Gastrocnemius medialis (tissue), 4 donors: ENCODE measurements at regions not wholly inside any gene's neighbourhood (a gene's known extent, or its start where the extent isn't known, plus 50 kb on each side); places are given as distances from the start of the nearest gene placed in this dataset.

Source experiments
- ATAC-seq, 2 donors: fragments of 150-250 bp; one replicate each; pipeline ENCODE4 v1.9.1; 2016
- DNase-seq, 2 donors: peaks; one replicate each; pipeline ENCODE4 v3.0.0-alpha.2; 2019
- H3K27ac ChIP-seq, 4 donors: fragments of 200-600 bp; sonication (generic); 1 replicate in 1 of 4; 2 replicates in 3 of 4; pipeline ENCODE4 v1.5.1; 2016 to 2018; ENCODE audit warnings: mild to moderate bottlenecking in 2 of 4, moderate library complexity in 1 of 4
- H3K27me3 ChIP-seq, 3 donors: fragments of 200-600 bp; sonication (generic) in 2 of 3; 1 replicate in 1 of 3; 2 replicates in 2 of 3; pipeline versions ENCODE4 v1.5.1 to v1.6.0; 2016 to 2019; ENCODE audit warnings: mild to moderate bottlenecking in 1 of 3, moderate library complexity in 1 of 3
- H3K36me3 ChIP-seq, 2 donors: fragments of 200-600 bp; sonication (generic) in 1 of 2; one replicate each; pipeline ENCODE4 v1.5.1; 2017 to 2018
- H3K4me1 ChIP-seq, 2 donors: fragments of 200-600 bp; sonication (generic) in 1 of 2; one replicate each; pipeline ENCODE4 v1.5.1; 2016 to 2017; ENCODE audit warnings: mild to moderate bottlenecking in 2 of 2
- H3K4me3 ChIP-seq, 4 donors: fragments of 200-600 bp; sonication (generic) in 3 of 4; 1 replicate in 1 of 4; 2 replicates in 3 of 4; pipeline ENCODE4 v1.5.1; 2016 to 2019; ENCODE audit warnings: mild to moderate bottlenecking in 2 of 4
- H3K9me3 ChIP-seq, 3 donors: fragments of 200-600 bp; sonication (generic) in 2 of 3; 1 replicate in 1 of 3; 2 replicates in 2 of 3; pipeline ENCODE4 v1.5.1; 2016 to 2019
- POLR2A ChIP-seq, 2 donors: fragments of 450-650 bp; IDR thresholded peaks; one replicate each; pipeline ENCODE4 v1.6.1; 2017; ENCODE audit warnings: antibody characterized with exemption in 2 of 2, mild to moderate bottlenecking in 2 of 2, moderate library complexity in 2 of 2
- in situ Hi-C, 4 donors: fragments of 200-750 bp; cut with MboI; loops; one replicate each; pipeline versions ENCODE4 v1.15.0 to v1.8.0; 2017; ENCODE audit warnings: low sequenced_read_pairs in 4 of 4
- intact Hi-C: fragments of 100-400 bp; cut with DNase I; formaldehyde crosslinking; loops from one replicate; pipeline ENCODE4 v1.15.1; 2023; ENCODE audit warnings: low total_unique reads
- TF ChIP-seq, protein P1 (sequence below), 5 experiments: fragments of 450-650 bp in 3 of 5; fragments of 200-600 bp in 2 of 5; sonication (generic) in 2 of 5; IDR thresholded peaks in 4 of 5; conservative IDR thresholded peaks in 1 of 5; 1 replicate in 4 of 5; 2 replicates in 1 of 5; pipeline ENCODE4 v1.5.1; 2016 to 2019; ENCODE audit warnings: antibody characterized with exemption in 5 of 5, mild to moderate bottlenecking in 3 of 5, moderate library complexity in 3 of 5

DNA sequence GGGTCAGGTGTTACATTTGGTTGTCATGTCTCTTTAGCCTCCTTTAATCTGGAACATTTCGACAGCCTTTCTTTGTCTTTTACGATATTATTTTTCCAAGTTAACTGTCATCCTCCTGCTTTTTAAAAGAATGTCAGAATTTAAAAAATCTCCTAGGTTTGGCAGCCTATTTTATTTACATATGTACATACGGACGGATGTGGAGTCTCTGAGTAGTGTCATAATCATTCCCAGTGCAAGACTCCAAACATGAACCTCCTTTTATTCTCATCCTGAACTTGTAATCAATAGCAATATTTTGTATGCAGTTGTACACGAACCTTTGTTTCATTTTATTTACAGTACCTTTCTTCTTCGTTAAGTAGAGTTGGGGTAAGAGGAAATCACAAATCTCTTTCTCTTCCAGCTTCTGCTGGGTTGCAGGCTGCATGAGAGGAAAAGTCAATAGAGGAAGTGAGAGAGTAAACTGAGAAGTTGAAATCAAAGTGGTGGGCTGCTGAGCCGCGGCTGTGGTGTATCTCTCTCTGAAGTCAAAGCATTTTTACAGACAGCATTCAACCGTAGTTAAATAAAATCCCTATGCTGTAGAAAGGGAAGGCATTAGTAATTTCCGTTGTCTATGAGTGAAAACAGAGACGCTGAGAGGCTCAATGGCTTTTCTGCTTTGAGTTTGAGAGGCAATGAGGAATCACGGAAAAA lies 53.9 kb upstream of the RPS6KA3 start:
- H3K27ac ChIP-seq: no peak overlapping the region
- no peaks in the 10 kb centered on the region for H3K9me3 ChIP-seq
- intact Hi-C loops (no loop called here), in situ Hi-C loops (no loop called here)
- no peak for TF ChIP-seq POLR2A (IDR thresholded peaks at IDR 0.05)
- TF ChIP-seq, protein P1, sequence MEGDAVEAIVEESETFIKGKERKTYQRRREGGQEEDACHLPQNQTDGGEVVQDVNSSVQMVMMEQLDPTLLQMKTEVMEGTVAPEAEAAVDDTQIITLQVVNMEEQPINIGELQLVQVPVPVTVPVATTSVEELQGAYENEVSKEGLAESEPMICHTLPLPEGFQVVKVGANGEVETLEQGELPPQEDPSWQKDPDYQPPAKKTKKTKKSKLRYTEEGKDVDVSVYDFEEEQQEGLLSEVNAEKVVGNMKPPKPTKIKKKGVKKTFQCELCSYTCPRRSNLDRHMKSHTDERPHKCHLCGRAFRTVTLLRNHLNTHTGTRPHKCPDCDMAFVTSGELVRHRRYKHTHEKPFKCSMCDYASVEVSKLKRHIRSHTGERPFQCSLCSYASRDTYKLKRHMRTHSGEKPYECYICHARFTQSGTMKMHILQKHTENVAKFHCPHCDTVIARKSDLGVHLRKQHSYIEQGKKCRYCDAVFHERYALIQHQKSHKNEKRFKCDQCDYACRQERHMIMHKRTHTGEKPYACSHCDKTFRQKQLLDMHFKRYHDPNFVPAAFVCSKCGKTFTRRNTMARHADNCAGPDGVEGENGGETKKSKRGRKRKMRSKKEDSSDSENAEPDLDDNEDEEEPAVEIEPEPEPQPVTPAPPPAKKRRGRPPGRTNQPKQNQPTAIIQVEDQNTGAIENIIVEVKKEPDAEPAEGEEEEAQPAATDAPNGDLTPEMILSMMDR (IDR thresholded peaks at IDR 0.05 in 4 of 5, conservative IDR thresholded peaks at IDR 0.05 in 1 of 5): no peak
- no peak overlapping the region for H3K4me3 ChIP-seq
- ATAC-seq: no peak
- H3K27me3 ChIP-seq: no peaks in the 10 kb centered on the region
- no peak for DNase-seq
- no peaks in the 10 kb centered on the region for H3K36me3 ChIP-seq
- peaks cover 5 to 13% of the 10 kb centered on the region in 2 donors for H3K4me1 ChIP-seq

- H3K27me3 ChIP-seq: no peaks in the 10 kb centered on the region
- peak overlapping the region; percentile 29 to 71 (median 58) for H3K27ac ChIP-seq
- ATAC-seq: peak; percentile 65 to 72
- intact Hi-C loops (loop anchor here (10.0 kb wide), 1 partner anchor 104 kb away; no protein-coding TSS in a partner anchor), in situ Hi-C loops (no loop called here)
- no peaks in the 10 kb centered on the region for H3K36me3 ChIP-seq
- no peaks in the 10 kb centered on the region for H3K9me3 ChIP-seq
- peaks cover 3 to 9% of the 10 kb centered on the region in 2 donors for H3K4me1 ChIP-seq
- TF ChIP-seq, protein P1 (IDR thresholded peaks at IDR 0.05 in 4 of 5, conservative IDR thresholded peaks at IDR 0.05 in 1 of 5): no peak
- no peak for TF ChIP-seq POLR2A (IDR thresholded peaks at IDR 0.05)
- no peak overlapping the region for H3K4me3 ChIP-seq
- DNase-seq: peak in 1 of 2 donors; percentile 36
Observed at GRCh38 chrX:20319054-20319453, 52.3 kb upstream of the RPS6KA3 start.

GRCh38 chrX:20317873-20318272 lies 51.2 kb upstream of the RPS6KA3 start:
- ATAC-seq: no peak
- no peaks in the 10 kb centered on the region for H3K36me3 ChIP-seq
- H3K9me3 ChIP-seq: no peaks in the 10 kb centered on the region
- TF ChIP-seq, protein P1 (IDR thresholded peaks at IDR 0.05 in 4 of 5, conservative IDR thresholded peaks at IDR 0.05 in 1 of 5): no peak
- no peak for TF ChIP-seq POLR2A (IDR thresholded peaks at IDR 0.05)
- peaks cover 6 to 13% of the 10 kb centered on the region in 2 donors for H3K4me1 ChIP-seq
- in situ Hi-C loops (no loop called here), intact Hi-C loops (loop anchor here (10.0 kb wide), 1 partner anchor 103 kb away; no protein-coding TSS in a partner anchor)
- no peak overlapping the region for H3K4me3 ChIP-seq
- H3K27me3 ChIP-seq: no peaks in the 10 kb centered on the region
- peak overlapping the region; percentile 29 to 71 (median 58) for H3K27ac ChIP-seq
- DNase-seq: peak in 1 of 2 donors; percentile 23
